ENCODE measurements at regions not wholly inside any gene's neighbourhood (a gene's known extent, or its start where the extent isn't known, plus 50 kb on each side); places are given as distances from the start of the nearest gene placed in this dataset.

DNA sequence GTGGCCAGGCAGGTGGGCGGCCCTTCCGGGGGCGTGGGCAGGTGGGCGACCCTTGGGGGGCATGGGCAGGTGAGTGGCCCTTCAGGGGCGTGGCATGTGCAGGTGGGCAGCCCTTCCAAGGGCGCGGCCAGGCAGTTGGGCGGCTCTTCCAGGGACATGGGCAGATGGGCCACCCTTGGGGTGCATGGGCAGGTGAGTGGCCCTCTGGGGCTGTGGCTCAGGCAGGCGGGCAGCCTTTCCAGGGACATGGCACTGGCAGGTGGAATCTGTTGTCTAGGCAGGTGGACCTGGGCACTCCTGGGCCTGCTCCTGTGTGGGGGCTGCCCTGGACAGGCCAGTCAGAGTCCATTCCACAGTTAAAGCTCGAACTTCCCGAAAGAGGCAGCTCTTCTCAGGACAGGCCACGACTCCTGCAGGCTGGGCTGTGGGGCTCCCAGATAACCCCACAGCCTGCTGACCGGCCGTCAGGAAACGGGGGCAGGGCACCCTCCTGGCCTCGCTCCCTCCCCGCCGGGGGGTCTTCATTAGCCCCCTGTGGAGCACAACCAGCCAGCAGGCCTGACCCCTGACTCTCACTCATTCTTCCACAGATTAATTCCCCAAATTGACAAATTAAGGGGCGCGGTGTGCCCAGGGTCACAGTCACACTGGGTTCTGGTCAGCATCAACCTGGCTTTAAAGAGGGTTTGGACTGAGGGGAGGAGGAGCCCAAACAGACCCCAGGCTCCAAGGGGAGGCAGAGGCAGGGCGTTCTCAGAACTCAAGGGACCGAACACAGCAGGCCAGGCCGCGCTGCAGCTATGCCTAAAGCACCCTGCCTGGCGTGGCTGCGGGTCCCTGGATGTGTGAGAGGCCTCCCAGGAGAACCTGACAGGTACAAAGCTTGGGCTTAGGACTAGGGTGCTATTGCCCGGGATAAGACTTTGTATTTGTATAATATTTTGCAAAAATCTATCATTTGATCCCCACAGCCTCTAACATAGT, 130.0 kb downstream of the DLL1 start:
- TF ChIP-seq, protein P1, sequence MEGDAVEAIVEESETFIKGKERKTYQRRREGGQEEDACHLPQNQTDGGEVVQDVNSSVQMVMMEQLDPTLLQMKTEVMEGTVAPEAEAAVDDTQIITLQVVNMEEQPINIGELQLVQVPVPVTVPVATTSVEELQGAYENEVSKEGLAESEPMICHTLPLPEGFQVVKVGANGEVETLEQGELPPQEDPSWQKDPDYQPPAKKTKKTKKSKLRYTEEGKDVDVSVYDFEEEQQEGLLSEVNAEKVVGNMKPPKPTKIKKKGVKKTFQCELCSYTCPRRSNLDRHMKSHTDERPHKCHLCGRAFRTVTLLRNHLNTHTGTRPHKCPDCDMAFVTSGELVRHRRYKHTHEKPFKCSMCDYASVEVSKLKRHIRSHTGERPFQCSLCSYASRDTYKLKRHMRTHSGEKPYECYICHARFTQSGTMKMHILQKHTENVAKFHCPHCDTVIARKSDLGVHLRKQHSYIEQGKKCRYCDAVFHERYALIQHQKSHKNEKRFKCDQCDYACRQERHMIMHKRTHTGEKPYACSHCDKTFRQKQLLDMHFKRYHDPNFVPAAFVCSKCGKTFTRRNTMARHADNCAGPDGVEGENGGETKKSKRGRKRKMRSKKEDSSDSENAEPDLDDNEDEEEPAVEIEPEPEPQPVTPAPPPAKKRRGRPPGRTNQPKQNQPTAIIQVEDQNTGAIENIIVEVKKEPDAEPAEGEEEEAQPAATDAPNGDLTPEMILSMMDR (IDR thresholded peaks at IDR 0.05; ENCODE audit: insufficient read depth, low read length), result no peak

GRCh38 chr6:170160031-170160627, 130.7 kb downstream of the DLL1 start:
- TF ChIP-seq, protein P1 (IDR thresholded peaks at IDR 0.05; ENCODE audit: insufficient read depth, low read length), result no peak
- DNase-seq (ENCODE audit: low read depth), result no peak

More for the DNA sequence above, 130.0 kb downstream of the DLL1 start:
- H3K4me3 ChIP-seq (ENCODE audit: low read depth, low read length), result no peak overlapping the region
- no peak for DNase-seq (ENCODE audit: low read depth)

DNA sequence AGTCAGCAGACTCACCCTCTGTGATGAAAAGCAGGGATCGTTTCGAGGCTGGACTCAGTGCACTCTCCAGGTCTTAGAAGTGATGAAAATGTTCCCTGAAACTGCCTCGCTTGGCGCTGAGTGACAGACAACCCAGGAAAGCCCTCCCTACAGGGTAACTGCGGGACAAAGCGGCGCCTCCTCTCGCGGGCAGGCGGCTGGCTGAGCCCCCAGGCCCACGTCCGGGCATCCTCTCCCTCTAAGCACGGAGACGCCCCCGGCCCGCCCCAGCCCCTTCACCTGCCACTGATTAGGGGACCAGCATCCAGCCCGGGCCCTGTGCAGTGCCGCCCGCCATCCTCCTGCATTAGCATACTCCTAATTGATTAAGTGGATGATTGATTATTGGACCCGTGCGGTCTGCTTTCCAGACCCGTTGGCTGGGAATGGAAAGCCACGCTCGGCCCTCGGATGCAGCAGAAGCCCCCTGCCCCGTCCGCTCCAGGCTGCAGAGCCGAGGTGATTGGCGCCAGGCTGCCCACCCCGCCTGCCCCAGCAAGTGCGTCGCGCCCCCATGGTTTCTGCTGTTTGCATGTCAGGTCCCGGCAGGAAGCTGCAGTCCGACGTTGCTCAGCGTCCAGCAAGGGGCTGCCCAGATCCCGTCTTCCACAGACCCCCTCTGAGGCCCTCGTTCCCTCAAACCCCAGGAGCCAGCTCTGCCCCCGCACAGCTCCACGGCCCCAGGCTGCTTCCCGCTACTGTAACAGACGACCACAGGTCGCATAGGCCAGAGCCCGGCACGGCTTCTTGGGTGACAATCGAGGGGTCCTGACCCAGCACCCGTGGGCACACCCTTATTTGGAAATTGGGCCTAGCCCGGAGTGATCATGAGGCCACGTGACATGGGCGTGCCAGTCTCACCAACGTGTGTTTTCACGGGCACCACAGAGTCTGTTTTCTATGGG, 131.6 kb downstream of the DLL1 start:
- TF ChIP-seq, protein P1 (IDR thresholded peaks at IDR 0.05; ENCODE audit: insufficient read depth, low read length), result no peak
- no peak overlapping the region for H3K4me3 ChIP-seq (ENCODE audit: low read depth, low read length)
- no peak for DNase-seq (ENCODE audit: low read depth)

More at GRCh38 chr6:170160031-170160627, 130.7 kb downstream of the DLL1 start:
- H3K4me3 ChIP-seq (ENCODE audit: low read depth, low read length), result no peak overlapping the region

- TF ChIP-seq, protein P1 (IDR thresholded peaks at IDR 0.05; ENCODE audit: insufficient read depth, low read length), result no peak
- DNase-seq (ENCODE audit: low read depth), result no peak
- H3K4me3 ChIP-seq (ENCODE audit: low read depth, low read length), result no peak overlapping the region
Observed at GRCh38 chr6:170158296-170159021, 132.4 kb downstream of the DLL1 start.

DNA sequence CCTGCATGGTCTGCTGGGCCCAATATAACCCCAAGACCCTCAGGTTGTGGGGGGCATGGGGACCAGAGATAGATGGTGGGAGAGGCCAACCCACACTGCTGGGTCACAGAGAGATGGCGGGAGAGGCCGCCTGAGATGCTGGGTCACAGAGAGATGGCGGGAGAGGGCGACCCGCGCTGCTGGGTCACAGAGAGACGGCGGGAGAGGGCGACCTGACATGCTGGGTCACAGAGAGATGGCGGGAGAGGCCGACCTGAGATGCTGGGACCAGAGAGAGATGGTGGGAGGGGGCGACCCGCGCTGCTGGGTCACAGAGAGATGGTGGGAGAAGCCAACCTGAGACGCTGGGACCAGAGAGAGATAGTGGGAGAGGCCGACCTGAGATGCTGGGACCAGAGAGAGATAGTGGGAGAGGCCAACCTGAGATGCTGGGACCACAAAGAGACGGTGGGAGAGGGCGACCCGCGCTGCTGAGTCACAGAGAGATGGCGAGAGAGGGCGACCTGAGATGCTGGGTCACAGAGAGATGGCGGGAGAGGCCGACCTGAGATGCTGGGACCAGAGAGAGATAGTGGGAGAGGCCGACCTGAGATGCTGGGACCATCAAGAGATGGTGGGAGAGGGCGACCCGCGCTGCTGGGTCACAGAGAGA, 133.2 kb downstream of the DLL1 start:
- no peak overlapping the region for H3K4me3 ChIP-seq (ENCODE audit: low read depth, low read length)
- no peak for DNase-seq (ENCODE audit: low read depth)
- TF ChIP-seq, protein P1 (IDR thresholded peaks at IDR 0.05; ENCODE audit: insufficient read depth, low read length), result no peak
